Suprapubic skin (tissue), 4 donors: ENCODE measurements at regions not wholly inside any gene's neighbourhood (a gene's known extent, or its start where the extent isn't known, plus 50 kb on each side); places are given as distances from the start of the nearest gene placed in this dataset.
"Not testable (repeated sequence)": the region's sequence is repeated elsewhere in the genome, so short reads cannot be mapped to it uniquely, and the experiment has no call there.

ENCODE experiments used
- CTCF ChIP-seq, 2 donors: fragments of 200-600 bp in 1 of 2; fragments of 450-650 bp in 1 of 2; sonication (generic) in 1 of 2; IDR thresholded peaks; one replicate each; pipeline ENCODE4 v1.5.1; 2016 to 2019; ENCODE audit warnings: antibody characterized with exemption in 2 of 2, mild to moderate bottlenecking in 1 of 2, moderate library complexity in 1 of 2
- EP300 ChIP-seq: sonication (generic); formaldehyde crosslinking; IDR thresholded peaks from one replicate; pipeline ENCODE4 v1.6.1; 2017; ENCODE audit warnings: antibody characterized with exemption
- POLR2A ChIP-seq, 2 donors: fragments of 450-650 bp; IDR thresholded peaks; one replicate each; pipeline ENCODE4 v1.6.1; 2017; ENCODE audit warnings: antibody characterized with exemption in 2 of 2, mild to moderate bottlenecking in 2 of 2, moderate library complexity in 2 of 2
- POLR2AphosphoS5 ChIP-seq, 3 donors: sonication (generic); formaldehyde crosslinking; IDR thresholded peaks; one replicate each; pipeline ENCODE4 v1.6.1; 2017; ENCODE audit warnings: antibody characterized with exemption in 3 of 3

DNA sequence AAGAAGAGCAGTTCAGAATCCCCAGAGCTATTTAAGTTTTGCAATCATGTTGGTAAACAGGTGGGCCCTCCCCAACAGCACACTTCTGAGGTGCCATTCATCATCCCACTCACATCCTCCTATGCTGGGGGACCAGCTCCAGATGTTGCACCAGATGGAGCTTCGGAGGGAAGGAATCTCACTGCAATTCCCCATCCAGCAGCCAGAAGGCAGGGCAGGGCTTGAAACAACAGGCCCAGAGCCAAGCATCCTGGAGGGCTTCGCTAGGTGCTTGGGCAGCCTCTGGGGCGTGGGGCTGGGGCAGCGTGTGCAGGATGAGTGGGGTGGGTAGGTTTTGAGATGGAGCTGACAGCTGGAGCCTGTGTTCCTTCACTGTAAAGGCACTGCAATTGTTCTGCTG, 73.6 kb downstream of the ATP6V0E2 start:
- not testable (repeated sequence) for TF ChIP-seq POLR2A (IDR thresholded peaks at IDR 0.05); CTCF (IDR thresholded peaks at IDR 0.05); EP300; POLR2AphosphoS5 (IDR thresholded peaks at IDR 0.05)
